ENCODE measurements at regions not wholly inside any gene's neighbourhood (a gene's known extent, or its start where the extent isn't known, plus 50 kb on each side); places are given as distances from the start of the nearest gene placed in this dataset.

DNA sequence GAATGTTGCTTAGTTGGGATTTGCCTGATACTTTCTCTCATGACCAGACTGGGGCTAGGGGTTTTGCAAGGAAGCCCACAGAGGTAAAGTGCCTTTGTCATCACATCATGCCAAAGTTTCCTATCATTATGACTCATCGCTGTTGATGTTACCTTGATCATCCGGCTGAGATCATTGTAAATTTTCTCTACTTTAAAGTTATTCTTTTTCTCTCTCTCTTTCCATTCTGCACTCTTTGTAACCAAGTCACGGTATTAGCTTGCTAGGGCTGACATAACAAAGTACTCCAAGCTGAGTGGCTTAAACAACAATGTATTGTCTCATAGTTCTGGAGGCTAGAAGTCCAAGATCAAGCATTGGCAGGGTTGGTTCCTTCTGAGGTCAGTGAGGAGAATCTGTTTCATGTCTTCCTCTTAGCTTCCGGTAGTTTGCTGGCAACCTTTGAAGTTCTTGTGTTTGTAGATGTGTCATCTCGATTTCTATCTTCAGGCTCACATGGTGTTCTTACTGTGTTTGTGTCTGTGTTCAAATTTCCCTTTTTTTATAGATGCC is 113.0 kb downstream of the DTHD1 start:
- peak in 5 of 6 experiments; percentile 10 to 77 (median 63) for DNase-seq

DNA sequence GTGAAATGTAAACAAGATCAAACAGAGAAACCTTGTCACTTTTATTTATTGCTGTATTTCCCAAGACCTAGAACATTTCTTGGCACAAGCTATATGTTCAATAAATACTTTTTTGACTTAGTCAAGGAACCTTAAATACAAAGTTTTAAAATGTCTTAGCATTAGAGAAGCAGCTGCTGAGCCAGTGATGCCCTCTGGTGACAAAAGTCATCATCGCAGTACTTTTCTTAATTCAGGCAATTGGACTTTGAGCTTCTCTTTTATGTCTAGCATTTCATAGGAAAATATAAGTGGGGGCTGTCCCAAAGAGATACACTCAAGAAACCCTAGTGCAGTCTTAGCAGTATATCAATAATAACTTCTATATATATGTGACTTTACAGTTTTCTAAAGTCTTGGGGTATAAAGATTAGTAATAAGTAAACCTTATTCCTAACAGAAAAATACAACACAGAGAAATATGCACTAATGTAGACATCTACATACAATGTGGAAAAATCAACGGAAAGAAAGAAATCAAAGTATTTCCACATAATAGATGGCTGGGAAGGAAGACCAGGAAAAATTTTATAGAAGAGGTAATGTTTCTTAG is 118.4 kb downstream of the DTHD1 start:
- peak; percentile 3 to 60 (median 13) for DNase-seq

DNA sequence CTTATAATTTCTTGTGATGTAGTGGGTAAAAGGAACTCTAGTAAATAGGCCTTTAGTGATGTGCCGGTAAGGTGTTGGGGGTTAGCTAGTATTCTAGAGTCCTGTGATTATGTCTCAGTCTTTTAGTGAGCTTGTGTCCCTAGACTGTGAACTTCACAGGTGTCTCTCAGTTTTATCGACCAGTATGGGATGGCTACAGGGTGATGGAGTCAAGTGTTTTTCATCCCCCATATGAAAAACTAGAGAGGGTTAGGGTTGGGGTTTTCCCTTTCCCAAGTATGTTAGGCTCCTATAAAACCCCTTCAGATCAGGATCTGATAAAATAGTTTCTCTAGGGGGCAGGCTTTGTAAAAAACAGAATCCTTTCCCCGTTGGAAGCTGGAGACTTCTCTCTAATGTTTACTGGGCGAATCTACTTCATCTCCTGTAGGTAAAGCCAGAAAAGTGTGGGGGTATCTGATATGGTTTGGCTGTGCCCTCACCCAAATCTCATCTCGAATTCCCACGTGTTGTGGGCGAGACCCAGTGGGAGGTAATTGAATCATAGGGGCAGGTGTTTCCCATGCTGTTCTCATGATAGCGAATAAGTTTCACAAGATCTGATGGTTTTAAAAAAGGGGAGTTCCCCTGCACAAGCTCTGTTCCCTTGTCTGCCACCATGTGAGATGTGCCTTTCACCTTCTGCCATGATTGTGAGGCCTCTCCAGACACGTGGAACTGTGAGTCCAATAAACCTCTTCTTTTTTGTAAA is 120.8 kb downstream of the DTHD1 start:
- DNase-seq = no peak

DNA sequence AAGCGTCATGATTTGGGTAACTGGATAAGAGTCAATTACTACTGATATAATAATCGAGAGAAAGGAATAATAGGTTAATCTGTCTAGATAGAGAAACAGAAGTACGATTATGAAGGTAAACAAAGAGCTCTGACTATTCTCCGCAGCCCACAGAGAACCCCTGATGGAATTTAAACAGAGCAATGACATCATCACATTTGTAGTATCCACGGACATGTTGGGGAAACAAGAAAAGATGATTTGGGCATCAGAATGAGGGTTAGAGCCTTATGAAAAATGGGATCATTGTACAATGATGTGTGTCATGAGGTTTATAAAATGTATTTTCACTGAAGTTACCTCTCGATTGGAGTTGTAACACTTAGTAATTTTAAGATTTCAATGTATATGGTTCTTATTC is 129.9 kb downstream of the DTHD1 start:
- DNase-seq = no peak

DNA sequence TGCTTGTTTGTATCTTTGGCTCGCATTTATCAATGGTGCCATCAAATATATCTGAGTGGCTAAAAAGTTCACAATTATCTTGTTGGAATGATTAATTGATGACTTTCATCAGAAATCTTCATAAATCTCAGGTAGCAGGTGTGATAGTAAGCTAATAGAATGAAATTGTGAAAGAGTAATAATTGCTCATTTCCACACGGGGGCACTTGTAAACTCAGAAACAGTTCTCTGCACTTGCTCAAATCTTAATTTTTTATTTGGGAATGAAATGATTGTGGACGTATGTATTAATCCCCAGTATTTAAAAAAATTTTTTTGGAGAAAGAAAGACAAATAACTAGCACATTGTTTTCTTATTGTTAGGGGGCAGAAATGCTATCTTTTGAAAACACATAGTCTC is 132.8 kb downstream of the DTHD1 start:
- peak in 2 of 6 experiments; percentile 2 to 3 for DNase-seq

DNA sequence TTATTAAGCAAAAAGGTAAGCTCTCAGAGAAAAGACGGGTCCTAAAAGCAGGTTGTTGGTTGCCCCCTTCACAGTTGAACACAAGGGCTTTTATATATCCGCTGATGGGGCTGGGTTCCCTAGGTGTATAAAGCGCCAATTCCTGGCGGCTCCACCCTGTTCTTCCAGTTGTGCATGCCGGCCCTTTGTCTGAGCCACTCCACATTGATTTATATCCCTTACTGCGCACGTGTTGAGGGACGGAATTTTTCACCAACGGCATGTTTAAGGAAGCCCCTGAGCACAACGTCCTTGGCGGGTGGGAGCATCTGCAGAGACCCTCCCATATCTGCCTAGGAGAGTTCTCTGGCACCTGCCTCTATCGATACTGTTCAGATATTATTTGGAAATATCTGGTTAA is 135.7 kb downstream of the DTHD1 start:
- no peak for DNase-seq

DNA sequence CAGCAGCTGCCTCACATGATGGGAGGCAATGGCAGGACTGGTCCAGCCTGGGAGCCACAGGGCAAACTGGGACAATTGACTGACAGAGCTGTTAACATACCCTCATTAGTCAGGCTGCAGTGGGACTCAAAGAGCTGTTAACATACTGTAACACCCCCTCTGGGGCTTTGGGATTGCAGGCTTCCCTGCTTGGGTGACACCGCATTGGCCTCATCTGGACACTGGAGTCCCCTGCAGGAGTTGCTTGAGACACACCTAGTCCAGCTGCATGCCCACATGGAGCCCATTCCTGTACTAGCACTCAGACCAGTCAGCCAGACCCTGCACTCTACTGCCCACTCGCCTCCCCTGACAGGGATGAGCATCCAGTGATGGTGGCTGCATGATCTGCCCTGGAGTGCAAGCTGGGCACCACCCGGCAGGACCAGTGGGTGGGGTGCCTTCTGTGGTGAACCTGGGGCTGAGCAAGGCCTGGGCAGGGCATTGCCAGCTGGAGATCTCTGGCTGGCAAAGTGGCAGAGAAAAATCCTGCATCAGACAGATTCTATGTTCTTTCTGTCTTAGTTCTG is 138.8 kb downstream of the DTHD1 start:
- DNase-seq = no peak

DNA sequence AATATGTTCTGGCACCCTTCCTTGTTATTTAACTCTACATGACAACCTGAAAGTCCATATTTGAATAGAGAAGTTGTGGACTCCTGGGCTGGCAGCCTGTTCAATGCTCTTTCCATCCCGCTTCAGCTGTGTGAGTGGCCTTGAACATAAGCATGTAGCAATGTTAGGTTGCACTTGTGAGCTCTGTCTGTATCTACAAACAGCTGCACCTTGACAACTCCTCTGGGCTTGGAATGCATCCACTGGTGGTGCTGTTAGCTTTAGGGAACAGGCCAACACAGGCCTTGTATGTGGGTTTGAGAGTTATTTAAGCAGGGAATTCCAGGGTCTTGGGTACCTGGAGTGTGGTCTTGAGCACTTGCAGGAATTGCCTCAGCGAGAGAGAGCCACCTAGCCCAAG is 141.2 kb downstream of the DTHD1 start:
- DNase-seq = no peak

DNA sequence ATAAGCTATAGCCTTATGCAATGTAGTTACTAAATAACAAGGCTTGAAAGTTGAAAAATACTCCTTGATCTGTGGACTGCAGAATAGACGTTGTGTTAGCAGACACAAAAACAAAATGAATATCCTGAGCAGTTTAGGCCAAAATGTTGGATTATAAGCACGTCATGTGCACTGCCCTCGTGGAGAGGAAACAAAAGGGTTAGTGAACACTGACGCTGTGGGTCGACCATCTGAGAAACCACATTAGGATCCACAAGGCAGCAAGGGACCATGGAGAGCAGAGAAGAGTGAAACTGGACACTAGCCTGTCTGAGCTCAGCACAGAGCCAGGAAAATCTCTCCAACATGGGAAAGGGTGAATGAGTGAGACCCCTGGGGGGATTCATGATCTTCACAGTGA is 145.3 kb downstream of the DTHD1 start:
- no peak for DNase-seq

DNA sequence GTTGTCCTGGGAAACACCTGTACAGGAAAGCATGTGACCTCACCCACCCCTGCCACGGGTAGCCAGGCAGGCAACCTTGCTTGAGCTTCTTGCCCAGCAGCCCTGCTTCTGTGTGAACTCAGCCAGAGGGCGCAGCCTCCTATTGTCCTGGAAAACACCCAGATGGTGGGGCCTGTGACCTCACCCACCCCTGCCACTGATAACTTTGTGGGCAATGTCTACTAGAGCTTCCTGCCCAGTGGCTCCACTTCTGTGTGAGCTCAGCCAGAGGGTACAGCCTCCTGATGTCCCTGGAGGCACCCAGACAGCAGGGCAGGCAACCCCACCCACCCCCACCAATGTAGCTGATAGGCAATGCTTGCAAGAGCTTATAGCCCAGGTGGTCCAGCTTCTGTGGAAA is 146.3 kb downstream of the DTHD1 start:
- DNase-seq = no peak

DNA sequence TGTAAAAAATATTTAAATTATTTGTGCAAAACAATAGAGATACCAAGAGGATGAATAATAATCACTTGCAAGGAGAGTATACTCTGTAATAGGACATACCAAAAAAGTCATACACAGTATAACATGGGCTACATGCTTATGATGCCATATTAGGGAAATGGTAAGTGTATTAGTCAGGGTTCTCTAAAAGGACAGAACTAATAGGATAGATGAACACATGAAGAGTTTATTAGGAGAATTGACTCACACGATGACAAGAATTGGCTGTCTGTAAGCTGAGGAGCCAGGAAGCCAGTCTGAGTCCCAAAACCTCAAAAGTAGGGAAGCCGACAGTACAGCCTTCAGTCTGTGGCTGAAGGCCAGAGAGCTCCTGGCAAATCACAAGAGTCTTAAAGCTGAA is 151.2 kb downstream of the DTHD1 start:
- DNase-seq = no peak

DNA sequence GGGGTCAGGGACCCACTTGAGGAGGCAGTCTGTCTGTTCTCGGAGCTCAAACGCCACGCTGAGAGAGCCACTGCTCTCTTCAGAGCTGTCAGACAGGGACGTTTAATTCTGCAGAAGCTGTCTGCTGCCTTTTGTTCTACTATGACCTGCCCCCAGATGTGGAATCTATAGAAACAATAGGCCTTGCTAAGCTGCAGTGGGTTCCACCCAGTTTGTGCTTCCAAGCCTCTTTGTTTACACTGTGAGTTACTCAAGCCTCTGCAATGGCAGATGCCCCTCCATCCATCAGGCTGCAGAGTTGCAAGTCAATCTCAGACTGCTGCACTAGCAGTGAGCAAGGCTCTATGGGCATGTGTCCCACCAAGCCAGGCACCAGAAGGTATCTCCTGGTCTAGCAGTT is 158.1 kb downstream of the DTHD1 start:
- DNase-seq = no peak

DNA sequence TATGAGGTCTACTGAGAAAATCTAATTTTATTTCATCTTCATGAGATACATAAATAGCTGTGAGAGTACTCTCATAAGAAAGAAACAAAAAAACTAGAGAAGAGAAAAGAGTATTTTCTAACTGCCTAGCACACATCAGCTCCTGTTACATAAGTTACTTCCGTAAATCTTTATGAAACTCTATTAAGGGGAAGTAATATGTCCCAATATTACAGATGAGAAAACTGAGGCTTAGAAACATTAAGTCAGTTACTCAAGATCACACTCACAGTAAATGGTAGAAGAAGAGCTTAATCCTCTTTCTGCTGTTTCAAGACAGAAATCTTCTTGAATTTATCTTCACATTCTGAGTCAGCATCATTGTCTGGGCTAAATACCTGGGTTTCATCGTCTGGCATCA is 164.1 kb downstream of the DTHD1 start:
- DNase-seq = no peak

DNA sequence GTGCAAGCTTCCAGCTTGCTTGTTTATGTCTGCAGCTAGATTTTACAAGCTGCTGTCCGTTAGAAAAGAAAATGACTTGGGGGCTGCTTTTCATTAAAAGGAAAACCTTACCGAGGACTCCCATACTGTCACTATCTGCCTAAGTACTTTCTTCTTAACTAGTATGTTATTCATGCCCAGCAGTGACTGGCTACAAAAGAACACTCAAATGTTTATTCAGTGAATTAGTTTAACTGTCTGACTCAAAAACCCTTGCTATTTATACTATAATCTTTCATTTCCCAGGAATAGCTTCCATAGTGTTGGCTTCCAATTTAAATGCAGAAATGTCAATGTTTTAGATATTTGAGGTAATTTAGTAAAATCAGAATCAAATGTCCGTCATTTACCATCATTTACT is 164.9 kb downstream of the DTHD1 start:
- DNase-seq = no peak

DNA sequence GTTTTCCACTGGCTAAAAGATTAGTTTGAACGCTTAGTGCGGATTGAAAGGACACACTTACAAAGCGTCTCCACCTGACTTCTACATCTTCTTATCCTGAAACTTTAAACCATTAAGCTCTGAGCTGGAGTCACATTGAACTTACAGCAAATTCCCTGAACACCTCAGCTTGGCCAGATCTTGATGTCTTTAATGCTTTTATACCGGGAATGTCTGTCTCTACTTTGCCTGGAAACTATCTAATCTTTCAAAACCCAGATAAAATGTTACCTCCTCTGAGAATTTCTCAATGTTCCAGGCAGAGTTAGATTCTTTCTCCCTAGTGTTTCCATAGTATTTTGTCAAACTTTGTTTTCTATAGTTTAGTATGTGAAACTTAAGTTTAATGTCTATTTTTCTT is 179.9 kb downstream of the DTHD1 start:
- no peak for DNase-seq

DNA sequence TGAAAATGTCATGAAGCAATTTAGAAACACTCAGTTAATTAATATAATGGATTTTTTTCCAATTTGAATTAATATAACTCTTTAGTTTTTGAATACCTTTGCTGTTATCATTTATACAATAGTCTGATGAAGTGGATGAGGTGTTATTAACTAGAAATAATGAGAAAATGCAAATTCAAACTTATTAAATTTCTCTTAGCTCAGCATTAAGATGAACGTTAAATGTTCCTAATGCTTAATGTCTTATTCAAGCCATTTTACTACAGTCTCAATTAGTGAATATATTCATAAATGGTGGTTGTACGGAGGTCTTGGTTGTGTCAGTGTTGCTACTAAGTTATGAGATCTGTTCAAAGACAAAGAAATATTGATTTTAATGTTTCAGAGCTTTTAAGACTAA is 186.3 kb downstream of the DTHD1 start:
- DNase-seq = no peak

DNA sequence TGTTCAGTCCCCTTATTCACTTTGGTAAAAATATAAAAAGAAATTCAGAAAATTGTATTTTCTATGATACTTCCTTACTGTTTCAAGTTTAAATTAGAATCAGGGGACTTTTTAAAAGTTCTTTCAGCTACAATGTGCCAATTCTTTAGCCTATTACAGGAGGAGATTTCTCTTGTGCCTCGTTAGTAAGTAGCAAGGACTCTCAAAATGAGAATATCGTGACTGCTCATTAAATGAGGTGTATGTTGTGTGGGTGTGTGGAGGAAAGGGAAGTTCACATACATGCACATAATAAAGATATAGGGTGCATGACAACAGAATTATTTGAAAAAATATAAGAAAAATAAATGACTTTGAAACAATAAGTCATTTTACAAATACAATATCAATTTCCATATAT is 190.5 kb downstream of the DTHD1 start:
- DNase-seq = no peak

DNA sequence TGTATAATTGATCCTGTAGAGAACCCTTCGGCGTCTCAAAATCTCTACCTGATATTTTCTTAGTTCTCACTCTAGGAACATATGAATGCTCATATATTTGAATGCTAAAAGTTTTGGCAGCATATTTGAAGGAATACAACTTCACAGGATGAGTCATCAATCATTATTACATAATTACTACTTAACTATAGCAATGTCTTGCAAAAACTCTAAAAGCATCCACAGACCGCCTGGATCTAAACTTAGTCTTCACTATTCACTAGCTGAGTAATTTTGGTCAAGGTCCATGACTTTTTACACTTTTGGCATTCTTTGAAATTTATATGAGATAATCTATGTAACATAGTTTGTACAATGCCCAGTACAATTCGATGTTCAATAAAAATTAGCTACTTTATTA is 194.7 kb downstream of the DTHD1 start:
- DNase-seq = no peak

DNA sequence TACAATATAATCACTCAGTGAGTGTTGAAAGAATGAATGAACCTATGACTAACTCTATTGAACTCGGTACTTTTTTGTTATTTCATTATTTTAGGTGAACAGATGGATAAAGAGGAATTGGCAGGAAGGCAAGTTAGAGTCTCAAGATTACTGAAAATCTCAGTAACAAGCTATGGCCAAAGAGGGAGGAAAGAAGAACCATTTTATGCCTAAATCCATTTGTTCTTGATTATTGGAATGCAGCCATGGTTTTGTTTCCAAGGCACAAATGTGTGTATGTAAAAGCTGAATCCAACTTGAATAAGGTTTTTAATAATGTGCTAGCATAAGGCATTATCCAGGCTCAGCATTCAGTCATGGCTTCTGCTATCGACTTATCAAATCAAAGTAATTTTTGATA is 196.4 kb downstream of the DTHD1 start:
- DNase-seq = no peak

DNA sequence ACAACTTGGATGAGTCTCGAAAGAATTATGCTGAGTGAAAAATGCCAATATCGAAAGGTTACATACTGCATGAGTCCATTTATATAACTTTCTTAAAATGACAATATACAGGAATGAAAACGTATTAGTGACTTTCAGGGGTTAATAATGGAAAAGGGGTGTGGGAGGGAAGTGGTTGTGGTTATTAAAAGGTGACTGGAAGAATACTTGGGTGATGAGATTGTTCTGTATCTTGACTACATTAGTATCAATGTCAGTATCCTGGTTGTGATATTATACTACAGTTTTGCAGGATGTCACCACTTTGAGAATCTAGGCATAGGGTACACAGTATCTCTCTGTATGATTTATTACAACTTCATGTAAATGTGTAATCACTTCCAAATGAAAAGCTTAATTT is 204.5 kb downstream of the DTHD1 start:
- DNase-seq = no peak

DNA sequence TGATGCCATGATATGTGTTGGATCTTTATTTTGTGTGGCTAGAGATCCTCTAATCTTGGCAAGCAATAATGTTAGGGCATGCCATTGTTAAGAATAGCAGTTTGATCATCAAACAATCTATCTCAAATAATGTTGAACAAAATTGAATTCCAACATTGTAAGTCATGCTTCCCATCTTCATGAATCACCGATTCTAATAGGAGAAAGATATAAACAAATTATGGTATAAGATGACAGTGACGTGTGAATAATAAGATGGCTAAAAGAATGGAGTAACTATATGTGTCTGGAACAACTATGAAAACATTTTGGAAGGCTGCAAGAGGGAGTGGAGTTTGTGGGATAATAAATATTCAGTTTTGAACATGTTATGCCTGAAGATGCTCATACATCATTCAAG is 208.4 kb downstream of the DTHD1 start:
- no peak for DNase-seq

DNA sequence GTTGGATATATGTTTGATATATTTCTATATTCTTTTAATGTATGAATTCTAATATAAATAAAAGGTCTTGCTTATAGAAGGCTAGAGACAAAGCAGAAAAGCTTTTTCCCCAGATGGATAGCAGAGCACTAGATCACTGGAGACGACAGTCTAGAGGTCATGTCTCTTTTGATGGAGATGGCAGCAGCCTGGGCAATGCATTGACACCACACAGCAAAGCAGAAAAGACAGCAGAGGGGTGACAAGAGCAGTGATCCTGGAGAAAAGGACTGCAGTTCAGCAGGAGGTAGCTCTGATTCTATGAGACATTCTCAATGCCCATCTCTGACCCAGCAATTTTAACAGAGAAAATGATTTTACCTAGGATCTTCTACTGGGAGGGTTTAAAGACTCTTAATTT is 210.6 kb downstream of the DTHD1 start:
- DNase-seq = no peak

DNA sequence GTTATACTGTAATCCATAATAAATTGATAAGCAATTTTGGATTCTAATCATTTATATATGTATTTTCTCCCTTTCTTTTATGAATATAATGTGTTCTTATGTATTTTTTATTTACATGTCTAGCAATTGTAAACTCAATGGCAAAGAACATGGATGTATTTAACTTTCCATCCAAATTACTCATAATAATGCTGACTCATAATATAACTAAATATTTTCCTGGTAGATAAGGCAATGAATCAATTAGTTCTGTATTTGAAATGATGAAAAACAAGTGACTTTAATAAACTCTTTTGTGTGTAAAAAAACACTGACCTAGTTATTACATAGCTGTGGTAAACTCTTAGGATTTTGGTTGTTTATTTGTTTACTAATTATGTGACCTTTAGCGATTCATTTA is 211.2 kb downstream of the DTHD1 start:
- DNase-seq = no peak

DNA sequence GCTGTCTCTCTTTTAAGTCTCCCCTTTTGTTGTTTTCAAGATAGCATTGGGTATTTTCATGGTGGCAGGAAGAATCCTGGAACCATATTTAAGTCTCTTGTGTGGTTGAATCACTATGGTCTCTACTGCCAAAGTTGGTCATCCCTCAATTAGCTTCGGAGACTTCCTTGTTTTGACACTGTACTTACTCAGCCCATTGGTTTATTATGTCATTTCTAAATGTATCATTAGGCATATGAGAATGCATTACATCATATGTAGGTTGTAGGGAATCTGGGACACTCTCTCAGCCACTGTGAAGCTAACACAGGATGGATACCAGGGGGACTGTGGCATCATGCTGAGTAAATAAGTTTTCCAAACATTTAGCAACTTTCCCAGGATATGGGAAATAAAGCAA is 211.8 kb downstream of the DTHD1 start:
- DNase-seq = no peak

Data from stimulated activated naive CD4-positive, alpha-beta T cell (primary cell).